HEK293 (cell line): ENCODE measurements at regions not wholly inside any gene's neighbourhood (a gene's known extent, or its start where the extent isn't known, plus 50 kb on each side); places are given as distances from the start of the nearest gene placed in this dataset.
A peak's percentile ranks its signal among the peaks of the same experiment; 100 is the strongest.
"Not testable (repeated sequence)": the region's sequence is repeated elsewhere in the genome, so short reads cannot be mapped to it uniquely, and the experiment has no call there.

ENCODE experiments used
- CTCF ChIA-PET: fragments of 350-600 bp; formaldehyde crosslinking; extraction: SDS; loops from one replicate; lab custom pipeline; 2021; ENCODE audit warnings: antibody characterized with exemption; lab: Yijun Ruan, JAX
- POLR2A ChIA-PET: fragments of 300-600 bp; formaldehyde crosslinking; extraction: SDS; loops from one replicate; lab custom pipeline; 2020; ENCODE audit warnings: antibody characterized with exemption, inconsistent platforms; lab: Yijun Ruan, JAX
- H3K27ac ChIP-seq: fragments of 200-500 bp; sonication (Bioruptor generic); 2 replicates; pipeline ENCODE4 v1.5.1; 2014; ENCODE audit warnings: low read depth, low read length, control low read depth, inconsistent platforms; ENCODE audit errors: extremely low read depth
- H3K36me3 ChIP-seq, 2 experiments: fragments of 200-500 bp in 1 of 2; sonication (Bioruptor generic) in 1 of 2; 1 replicate in 1 of 2; 2 replicates in 1 of 2; pipeline ENCODE4 v1.5.1; 2014 to 2017; ENCODE audit warnings: inconsistent platforms in 2 of 2, low read length in 2 of 2; ENCODE audit not compliant: control insufficient read depth in 2 of 2, insufficient read depth in 1 of 2
- H3K4me1 ChIP-seq: fragments of 200-500 bp; sonication (Bioruptor generic); 2 replicates; pipeline ENCODE4 v1.5.1; 2014; ENCODE audit warnings: mild to moderate bottlenecking, low read length, inconsistent platforms; ENCODE audit not compliant: control insufficient read depth, insufficient read depth
- H3K4me3 ChIP-seq: 2 replicates; pipeline ENCODE4 v1.5.1; 2011; ENCODE audit warnings: low read depth, mild to moderate bottlenecking, control low read depth, low read length, moderate library complexity
- H3K9me3 ChIP-seq: fragments of 200-500 bp; sonication (Bioruptor generic); 2 replicates; pipeline ENCODE4 v1.5.1; 2014; ENCODE audit warnings: low read depth, low read length, inconsistent platforms; ENCODE audit not compliant: control insufficient read depth, insufficient read depth
- REPIN1 ChIP-seq: fragments of 450-650 bp; formaldehyde crosslinking; IDR thresholded peaks from 2 replicates; pipeline ENCODE4 v1.5.1; 2017; ENCODE audit warnings: missing biosample characterization, missing genetic modification characterization, low read depth
- ZBTB26 ChIP-seq: fragments of 450-650 bp; formaldehyde crosslinking; optimal IDR thresholded peaks from 2 replicates; pipeline ENCODE3; 2016; ENCODE audit warnings: missing biosample characterization, mild to moderate bottlenecking, missing genetic modification characterization
- ZBTB7A ChIP-seq: fragments of 450-650 bp; formaldehyde crosslinking; IDR thresholded peaks from 2 replicates; pipeline ENCODE4 v1.5.1; 2016; ENCODE audit warnings: low read depth, missing biosample characterization, missing genetic modification characterization
- ZNF114 ChIP-seq: fragments of 450-650 bp; formaldehyde crosslinking; IDR thresholded peaks from 2 replicates; pipeline ENCODE4 v1.5.0; 2017; ENCODE audit warnings: missing biosample characterization, missing genetic modification characterization
- ZNF133 ChIP-seq: fragments of 450-650 bp; formaldehyde crosslinking; IDR thresholded peaks from 2 replicates; pipeline ENCODE4 v1.5.1; 2016; ENCODE audit warnings: missing biosample characterization, missing genetic modification characterization
- ZNF146 ChIP-seq: fragments of 450-650 bp; formaldehyde crosslinking; IDR thresholded peaks from 2 replicates; pipeline ENCODE4 v1.5.1; 2016; ENCODE audit warnings: missing biosample characterization, missing genetic modification characterization
- ZNF169 ChIP-seq: fragments of 450-650 bp; formaldehyde crosslinking; IDR thresholded peaks from 2 replicates; pipeline ENCODE4 v1.5.1; 2016; ENCODE audit warnings: missing biosample characterization, missing genetic modification characterization
- ZNF211 ChIP-seq: fragments of 450-650 bp; formaldehyde crosslinking; IDR thresholded peaks from 2 replicates; pipeline ENCODE4 v1.5.1; 2016; ENCODE audit warnings: low read depth, missing biosample characterization, missing genetic modification characterization
- ZNF214 ChIP-seq: fragments of 450-650 bp; formaldehyde crosslinking; IDR thresholded peaks from 2 replicates; pipeline ENCODE4 v1.5.1; 2017; ENCODE audit warnings: missing biosample characterization, mild to moderate bottlenecking, missing genetic modification characterization, borderline replicate concordance
- ZNF280D ChIP-seq: fragments of 450-650 bp; formaldehyde crosslinking; IDR thresholded peaks from 2 replicates; pipeline ENCODE4 v1.5.1; 2016; ENCODE audit warnings: missing biosample characterization, missing genetic modification characterization
- ZNF354C ChIP-seq: fragments of 450-650 bp; formaldehyde crosslinking; IDR thresholded peaks from 2 replicates; pipeline ENCODE4 v1.5.1; 2016; ENCODE audit warnings: missing biosample characterization, missing genetic modification characterization, low read depth, borderline replicate concordance
- ZNF366 ChIP-seq: fragments of 450-650 bp; formaldehyde crosslinking; conservative IDR thresholded peaks from 2 replicates; pipeline ENCODE4 v1.5.1; 2016; ENCODE audit warnings: missing biosample characterization, missing genetic modification characterization
- ZNF394 ChIP-seq: fragments of 450-650 bp; formaldehyde crosslinking; IDR thresholded peaks from 2 replicates; pipeline ENCODE4 v1.5.1; 2016; ENCODE audit warnings: missing biosample characterization, missing genetic modification characterization, mild to moderate bottlenecking, moderate library complexity, borderline replicate concordance
- ZNF48 ChIP-seq: fragments of 450-650 bp; formaldehyde crosslinking; IDR thresholded peaks from 2 replicates; pipeline ENCODE4 v1.5.1; 2016; ENCODE audit warnings: missing biosample characterization, missing genetic modification characterization
- ZNF658 ChIP-seq: fragments of 450-650 bp; formaldehyde crosslinking; IDR thresholded peaks from 2 replicates; pipeline ENCODE4; 2016; ENCODE audit warnings: missing biosample characterization, missing genetic modification characterization
- ZNF660 ChIP-seq: fragments of 450-650 bp; IDR thresholded peaks from 2 replicates; pipeline ENCODE4 v1.5.1; 2018; ENCODE audit warnings: missing biosample characterization, mild to moderate bottlenecking, missing genetic modification characterization
- ZNF704 ChIP-seq: fragments of 450-650 bp; formaldehyde crosslinking; IDR thresholded peaks from 2 replicates; pipeline ENCODE4 v1.5.1; 2016; ENCODE audit warnings: missing biosample characterization, missing genetic modification characterization
- ZNF76 ChIP-seq: fragments of 450-650 bp; formaldehyde crosslinking; IDR thresholded peaks from 2 replicates; pipeline ENCODE4; 2016; ENCODE audit warnings: low read depth, missing biosample characterization, missing genetic modification characterization, borderline replicate concordance

GRCh38 chr4:174005422-174005821 lies 278.0 kb downstream of the FBXO8 start (continued):
- TF ChIP-seq ZBTB26 (no peak), ZNF704 (tag by site-specific recombination) (no peak)

- no peaks in the 10 kb centered on the region for H3K36me3 ChIP-seq
- TF ChIP-seq ZNF658 (tag by site-specific recombination) (no peak), ZNF660 (tag by site-specific recombination) (no peak), ZNF169 (tag by site-specific recombination) (no peak), ZNF354C (no peak), ZNF146 (tag by site-specific recombination) (no peak), ZNF76 (tag by site-specific recombination) (no peak), ZNF280D (tag by site-specific recombination) (no peak), ZNF211 (tag by site-specific recombination) (no peak), REPIN1 (no peak), ZNF133 (tag by site-specific recombination) (no peak), ZNF394 (tag by site-specific recombination) (no peak), ZBTB7A (tag by site-specific recombination) (no peak), ZNF214 (tag by site-specific recombination) (no peak), ZNF48 (tag by site-specific recombination) (no peak), ZNF114 (tag by site-specific recombination) (no peak)
- no peaks in the 10 kb centered on the region for H3K4me1 ChIP-seq
- no peak overlapping the region for H3K27ac ChIP-seq
- H3K4me3 ChIP-seq, result no peak overlapping the region
- H3K9me3 ChIP-seq, result no peaks in the 10 kb centered on the region
- CTCF ChIA-PET, result interaction anchor here (0.6 to 1.3 kb wide), 3 partner anchors 9 to 317 kb away, joined by 3 read pairs; no protein-coding TSS in a partner anchor
- POLR2A ChIA-PET, result interaction anchor here (0.6 kb wide), 1 partner anchor 199 kb away, joined by 3 read pairs; no protein-coding TSS in a partner anchor
Observed at GRCh38 chr4:173998471-173999144, 284.9 kb downstream of the FBXO8 start.

GRCh38 chr4:173995779-173996178 lies 287.7 kb downstream of the FBXO8 start:
- CTCF ChIA-PET, H3K9me3 ChIP-seq, H3K27ac ChIP-seq, H3K4me3 ChIP-seq, H3K4me1 ChIP-seq, H3K36me3 ChIP-seq, POLR2A ChIA-PET: not testable (repeated sequence)
- TF ChIP-seq ZNF366 (tag by site-specific recombination), result peak; percentile 64
